ENCODE measurements at regions not wholly inside any gene's neighbourhood (a gene's known extent, or its start where the extent isn't known, plus 50 kb on each side); places are given as distances from the start of the nearest gene placed in this dataset.
A peak's percentile ranks its signal among the peaks of the same experiment; 100 is the strongest.

GRCh38 chr1:109821831-109822745 is 58.4 kb upstream of the EPS8L3 start:
- H3K36me3 ChIP-seq: no peaks in the 10 kb centered on the region
- whole genome bisulfite sequencing, 2 donors: 64 to 73% methylated on average over 13 to 14 of the region's 14 CpGs
- H3K27me3 ChIP-seq: no peaks in the 10 kb centered on the region
- TF ChIP-seq, protein P1, sequence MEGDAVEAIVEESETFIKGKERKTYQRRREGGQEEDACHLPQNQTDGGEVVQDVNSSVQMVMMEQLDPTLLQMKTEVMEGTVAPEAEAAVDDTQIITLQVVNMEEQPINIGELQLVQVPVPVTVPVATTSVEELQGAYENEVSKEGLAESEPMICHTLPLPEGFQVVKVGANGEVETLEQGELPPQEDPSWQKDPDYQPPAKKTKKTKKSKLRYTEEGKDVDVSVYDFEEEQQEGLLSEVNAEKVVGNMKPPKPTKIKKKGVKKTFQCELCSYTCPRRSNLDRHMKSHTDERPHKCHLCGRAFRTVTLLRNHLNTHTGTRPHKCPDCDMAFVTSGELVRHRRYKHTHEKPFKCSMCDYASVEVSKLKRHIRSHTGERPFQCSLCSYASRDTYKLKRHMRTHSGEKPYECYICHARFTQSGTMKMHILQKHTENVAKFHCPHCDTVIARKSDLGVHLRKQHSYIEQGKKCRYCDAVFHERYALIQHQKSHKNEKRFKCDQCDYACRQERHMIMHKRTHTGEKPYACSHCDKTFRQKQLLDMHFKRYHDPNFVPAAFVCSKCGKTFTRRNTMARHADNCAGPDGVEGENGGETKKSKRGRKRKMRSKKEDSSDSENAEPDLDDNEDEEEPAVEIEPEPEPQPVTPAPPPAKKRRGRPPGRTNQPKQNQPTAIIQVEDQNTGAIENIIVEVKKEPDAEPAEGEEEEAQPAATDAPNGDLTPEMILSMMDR (IDR thresholded peaks at IDR 0.05): no peak
- peak in 1 of 2 donors; percentile 33 for TF ChIP-seq EP300 (IDR thresholded peaks at IDR 0.05)
- H3K4me1 ChIP-seq: peaks cover 0 to 61% (median 27%) of the 10 kb centered on the region in 4 donors
- H3K9me3 ChIP-seq: no peaks in the 10 kb centered on the region
- peak in 1 of 2 donors; percentile 53 for DNase-seq (ENCODE audit: low spot score in 2 of 2)
- H3K27ac ChIP-seq: peak overlapping the region; percentile 10 to 78 (median 42)
- no peak overlapping the region for H3K4me3 ChIP-seq

- peak overlapping the region; percentile 10 to 78 (median 42) for H3K27ac ChIP-seq
- H3K36me3 ChIP-seq: no peaks in the 10 kb centered on the region
- H3K4me3 ChIP-seq: no peak overlapping the region
- TF ChIP-seq POLR2A (IDR thresholded peaks at IDR 0.05) (no peak), EP300 (IDR thresholded peaks at IDR 0.05) (peak in 1 of 2 donors; percentile 44)
- TF ChIP-seq, protein P1 (IDR thresholded peaks at IDR 0.05): no peak
- DNase-seq (ENCODE audit: low spot score in 2 of 2): peak; percentile 42 to 63
- no peaks in the 10 kb centered on the region for H3K9me3 ChIP-seq
- 50 to 60% methylated on average over 8 of the region's 8 CpGs for WGBS, 2 donors
- H3K27me3 ChIP-seq: no peaks in the 10 kb centered on the region
- H3K4me1 ChIP-seq: peaks cover 0 to 66% (median 27%) of the 10 kb centered on the region in 4 donors
Measured at GRCh38 chr1:109821221-109821669, 57.5 kb upstream of the EPS8L3 start.

- Histone ChIP-seq H3K4me1 (peaks cover 0 to 66% (median 27%) of the 10 kb centered on the region in 4 donors), H3K4me3 (no peak overlapping the region), H3K27ac (no peak overlapping the region), H3K9me3 (peaks cover 0 to 7% (median 0%) of the 10 kb centered on the region in 4 donors), H3K36me3 (no peaks in the 10 kb centered on the region), H3K27me3 (no peaks in the 10 kb centered on the region)
- no peak for DNase-seq (ENCODE audit: low spot score in 2 of 2)
- WGBS, 2 donors: 90 to 94% methylated on average over 3 of the region's 3 CpGs
- TF ChIP-seq EP300 (IDR thresholded peaks at IDR 0.05) (no peak), POLR2A (IDR thresholded peaks at IDR 0.05) (no peak)
- TF ChIP-seq, protein P1 (IDR thresholded peaks at IDR 0.05): no peak
Measured at GRCh38 chr1:109819906-109820305, 56.2 kb upstream of the EPS8L3 start.

GRCh38 chr1:109818988-109819764 is 55.5 kb upstream of the EPS8L3 start:
- Histone ChIP-seq H3K4me1 (peaks cover 0 to 61% (median 22%) of the 10 kb centered on the region in 4 donors), H3K9me3 (peaks cover 0 to 7% (median 0%) of the 10 kb centered on the region in 4 donors), H3K27me3 (no peaks in the 10 kb centered on the region), H3K27ac (peak overlapping the region in 1 of 4 donors; percentile 31), H3K4me3 (no peak overlapping the region), H3K36me3 (no peaks in the 10 kb centered on the region)
- 84 to 90% methylated on average over 9 of the region's 9 CpGs for WGBS, 2 donors
- no peak for DNase-seq (ENCODE audit: low spot score in 2 of 2)
- no peak for TF ChIP-seq EP300 (IDR thresholded peaks at IDR 0.05)
- TF ChIP-seq POLR2A (IDR thresholded peaks at IDR 0.05): no peak
- TF ChIP-seq, protein P1 (IDR thresholded peaks at IDR 0.05): no peak

Data from tibial nerve (tissue), 4 donors.